ENCODE measurements at regions not wholly inside any gene's neighbourhood (a gene's known extent, or its start where the extent isn't known, plus 50 kb on each side); places are given as distances from the start of the nearest gene placed in this dataset.

DNA sequence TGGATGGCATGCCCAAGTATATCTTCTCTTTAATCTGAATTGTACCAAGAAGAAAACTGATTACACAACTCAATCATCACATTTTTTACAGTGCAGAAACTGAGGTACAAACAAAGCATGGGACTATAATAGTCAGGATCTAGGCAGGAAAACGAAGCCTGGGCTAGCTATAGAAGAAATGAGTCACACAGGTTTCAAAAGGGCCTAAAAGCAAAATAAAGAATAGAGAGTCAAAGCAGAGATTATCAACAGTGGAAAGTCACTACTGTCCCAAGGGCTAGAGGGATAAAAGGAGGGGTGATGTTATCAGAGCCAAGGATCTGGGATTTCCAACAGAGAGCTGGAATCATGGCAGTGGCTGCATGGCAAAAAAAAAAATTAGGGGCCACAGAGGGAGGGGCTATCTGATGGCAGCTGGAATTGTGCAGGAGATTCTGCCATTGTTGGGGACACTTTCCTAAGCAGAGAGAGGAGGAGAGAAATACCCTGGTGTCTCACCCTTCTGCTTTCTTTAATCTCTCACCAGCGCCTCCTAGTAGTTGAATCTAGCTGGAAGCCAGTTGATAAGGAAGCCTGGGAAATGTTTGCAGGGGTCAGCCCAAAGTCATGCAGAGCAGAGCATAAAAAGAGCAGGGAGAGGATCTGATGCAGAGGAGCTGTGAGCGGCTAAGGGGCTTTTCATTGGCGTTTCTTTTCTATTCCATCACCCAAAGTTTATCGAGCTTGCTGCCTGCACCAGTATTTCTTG is 343.2 kb downstream of the ACTL7B start:
- no peak overlapping the region for H3K4me3 Mint-ChIP-seq
- H3K36me3 Mint-ChIP-seq (ENCODE audit: insufficient read depth): no peaks in the 10 kb centered on the region

DNA sequence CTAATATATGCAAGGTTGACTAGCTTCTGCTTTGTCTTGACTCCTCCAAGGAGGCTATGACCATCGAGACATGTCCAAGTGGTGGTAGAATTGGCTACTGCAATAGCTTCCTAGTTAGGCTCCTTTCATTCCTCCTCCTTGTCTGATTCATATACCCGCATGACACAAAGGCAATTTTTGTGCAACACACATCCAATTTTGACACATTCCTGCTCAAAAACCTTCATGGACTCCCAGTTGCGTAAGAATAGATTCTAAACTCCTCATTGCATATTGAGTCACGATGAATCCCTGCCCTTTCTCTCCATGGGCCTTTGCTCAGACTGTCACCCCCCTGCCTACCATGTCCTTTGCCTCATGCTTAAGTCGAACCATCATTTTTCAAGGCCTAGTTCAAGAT is 344.5 kb downstream of the ACTL7B start:
- no peak for ATAC-seq (replicated peaks; ENCODE audit: extremely low read depth, poor library complexity, severe bottlenecking)
- no peaks in the 10 kb centered on the region for H3K27me3 Mint-ChIP-seq
- no peak overlapping the region for H3K27ac Mint-ChIP-seq (ENCODE audit: low read depth)
- no peak for DNase-seq (ENCODE audit: low spot score in 2 of 2)
- H3K36me3 Mint-ChIP-seq (ENCODE audit: insufficient read depth): no peaks in the 10 kb centered on the region
- no peaks in the 10 kb centered on the region for H3K4me1 Mint-ChIP-seq
- H3K4me3 Mint-ChIP-seq: no peak overlapping the region
- H3K9me3 Mint-ChIP-seq: no peaks in the 10 kb centered on the region

More for the DNA sequence above, 343.2 kb downstream of the ACTL7B start:
- H3K27ac Mint-ChIP-seq (ENCODE audit: low read depth): no peak overlapping the region
- DNase-seq (ENCODE audit: low spot score in 2 of 2) (no peak), ATAC-seq (replicated peaks; ENCODE audit: extremely low read depth, poor library complexity, severe bottlenecking) (no peak)
- no peaks in the 10 kb centered on the region for H3K27me3 Mint-ChIP-seq
- H3K4me1 Mint-ChIP-seq: no peaks in the 10 kb centered on the region
- no peaks in the 10 kb centered on the region for H3K9me3 Mint-ChIP-seq

DNA sequence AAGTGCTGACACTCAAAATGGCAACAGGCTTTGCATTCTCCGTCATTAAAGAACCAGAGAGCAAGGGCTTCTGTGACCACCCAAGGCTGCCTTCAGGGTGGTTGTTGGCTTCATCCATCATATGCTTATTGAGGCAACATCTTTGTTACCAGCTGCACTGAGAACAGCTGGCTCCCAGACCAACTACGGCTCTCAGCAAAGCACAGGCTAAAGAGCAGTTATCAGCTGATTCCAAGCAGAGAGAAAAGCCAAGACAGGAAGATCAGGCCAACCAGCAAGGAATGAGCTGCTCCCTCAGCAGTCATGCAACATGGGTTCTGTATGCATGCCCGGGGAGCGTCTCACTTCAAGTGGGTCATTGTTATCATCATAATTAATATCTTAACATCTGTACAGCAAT is 358.9 kb downstream of the ACTL7B start:
- H3K4me3 Mint-ChIP-seq: no peak overlapping the region
- H3K36me3 Mint-ChIP-seq (ENCODE audit: insufficient read depth): no peaks in the 10 kb centered on the region
- ATAC-seq (replicated peaks; ENCODE audit: extremely low read depth, poor library complexity, severe bottlenecking) (no peak), DNase-seq (ENCODE audit: low spot score in 2 of 2) (no peak)
- H3K9me3 Mint-ChIP-seq: peaks cover 19% of the 10 kb centered on the region
- H3K4me1 Mint-ChIP-seq: no peaks in the 10 kb centered on the region
- H3K27me3 Mint-ChIP-seq: no peaks in the 10 kb centered on the region
- H3K27ac Mint-ChIP-seq (ENCODE audit: low read depth): no peak overlapping the region

DNA sequence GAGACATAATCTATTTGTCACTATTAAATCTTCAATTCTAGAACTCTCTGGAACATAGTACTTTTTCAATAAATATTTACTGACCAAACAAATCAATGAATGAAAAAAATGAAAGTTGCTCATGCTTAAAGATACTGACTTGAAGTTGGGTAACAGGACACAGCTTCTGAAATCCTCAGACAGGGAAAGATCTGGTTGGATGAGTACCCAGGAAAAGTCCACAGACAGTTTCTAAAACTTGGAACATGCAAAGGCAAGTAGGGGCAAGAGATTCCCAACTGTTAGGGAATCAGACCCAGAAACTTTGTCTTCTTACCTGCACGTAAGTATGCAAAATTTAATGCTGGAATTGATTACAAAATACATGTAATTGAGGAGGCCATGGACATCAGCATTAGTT is 366.2 kb downstream of the ACTL7B start:
- Mint-ChIP-seq H3K4me3 (no peak overlapping the region), H3K4me1 (no peaks in the 10 kb centered on the region), H3K27ac (ENCODE audit: low read depth) (no peak overlapping the region), H3K27me3 (no peaks in the 10 kb centered on the region), H3K9me3 (peaks cover 19% of the 10 kb centered on the region), H3K36me3 (ENCODE audit: insufficient read depth) (no peaks in the 10 kb centered on the region)
- ATAC-seq (replicated peaks; ENCODE audit: extremely low read depth, poor library complexity, severe bottlenecking): no peak
- no peak for DNase-seq (ENCODE audit: low spot score in 2 of 2)

GRCh38 chr9:108486831-108487230 is 369.0 kb downstream of the ACTL7B start:
- Mint-ChIP-seq H3K27me3 (no peaks in the 10 kb centered on the region), H3K4me3 (no peak overlapping the region), H3K27ac (ENCODE audit: low read depth) (no peak overlapping the region), H3K36me3 (ENCODE audit: insufficient read depth) (no peaks in the 10 kb centered on the region), H3K4me1 (no peaks in the 10 kb centered on the region), H3K9me3 (peaks cover 28% of the 10 kb centered on the region)
- ATAC-seq (replicated peaks; ENCODE audit: extremely low read depth, poor library complexity, severe bottlenecking) (no peak), DNase-seq (ENCODE audit: low spot score in 2 of 2) (no peak)

DNA sequence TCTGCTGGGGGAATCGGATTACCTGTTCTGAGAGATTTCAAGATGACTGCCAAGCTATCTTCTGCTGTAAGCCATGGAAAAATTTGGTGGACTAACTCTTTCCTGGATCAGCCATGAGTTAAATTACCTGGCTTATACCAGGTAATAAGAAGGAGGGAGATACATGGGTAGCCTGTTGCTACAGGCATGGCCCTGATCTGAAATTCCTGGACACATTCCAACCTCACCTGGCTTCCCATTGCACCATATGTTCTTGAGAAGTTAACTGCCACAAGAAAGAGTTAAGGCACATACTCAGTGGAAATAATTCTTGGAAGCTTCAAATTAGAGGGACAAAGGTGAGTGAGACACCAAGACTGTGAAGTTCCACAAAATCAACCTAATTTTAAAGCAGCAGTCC is 371.3 kb downstream of the ACTL7B start:
- H3K27me3 Mint-ChIP-seq: no peaks in the 10 kb centered on the region
- no peak for ATAC-seq (replicated peaks; ENCODE audit: extremely low read depth, poor library complexity, severe bottlenecking)

DNA sequence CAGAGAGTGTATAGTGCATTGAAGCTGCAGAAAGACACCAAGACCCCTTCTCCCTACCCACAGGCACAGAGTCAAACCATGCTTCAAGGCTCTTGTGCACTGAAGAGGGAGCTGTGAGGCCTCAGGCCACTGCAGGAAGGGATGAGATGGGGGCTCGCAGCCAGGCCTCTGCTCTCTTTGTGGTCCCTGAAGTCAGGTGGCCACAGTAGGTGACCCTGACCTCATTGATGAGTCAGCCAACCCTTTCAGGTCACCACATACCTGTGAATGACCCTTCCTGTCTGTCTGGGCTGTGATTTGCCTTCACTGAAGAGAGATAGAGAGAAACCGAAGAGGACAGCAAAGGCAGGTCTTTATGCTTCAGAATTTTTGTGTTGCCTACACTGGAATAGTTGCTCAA is 372.1 kb downstream of the ACTL7B start:
- no peak for DNase-seq (ENCODE audit: low spot score in 2 of 2)
- H3K4me1 Mint-ChIP-seq: no peaks in the 10 kb centered on the region
- no peaks in the 10 kb centered on the region for H3K36me3 Mint-ChIP-seq (ENCODE audit: insufficient read depth)
- no peak for ATAC-seq (replicated peaks; ENCODE audit: extremely low read depth, poor library complexity, severe bottlenecking)
- no peaks in the 10 kb centered on the region for H3K27me3 Mint-ChIP-seq
- no peak overlapping the region for H3K27ac Mint-ChIP-seq (ENCODE audit: low read depth)
- H3K4me3 Mint-ChIP-seq: no peak overlapping the region
- peaks cover 23% of the 10 kb centered on the region for H3K9me3 Mint-ChIP-seq

More for the DNA sequence above, 371.3 kb downstream of the ACTL7B start:
- Mint-ChIP-seq H3K9me3 (peaks cover 26% of the 10 kb centered on the region), H3K4me3 (no peak overlapping the region), H3K27ac (ENCODE audit: low read depth) (no peak overlapping the region), H3K36me3 (ENCODE audit: insufficient read depth) (no peaks in the 10 kb centered on the region), H3K4me1 (no peaks in the 10 kb centered on the region)
- no peak for DNase-seq (ENCODE audit: low spot score in 2 of 2)

- Mint-ChIP-seq H3K27ac (ENCODE audit: low read depth) (no peak overlapping the region), H3K4me3 (no peak overlapping the region), H3K9me3 (peaks cover 13% of the 10 kb centered on the region), H3K4me1 (no peaks in the 10 kb centered on the region), H3K27me3 (no peaks in the 10 kb centered on the region), H3K36me3 (ENCODE audit: insufficient read depth) (no peaks in the 10 kb centered on the region)
- ATAC-seq (replicated peaks; ENCODE audit: extremely low read depth, poor library complexity, severe bottlenecking) (no peak), DNase-seq (ENCODE audit: low spot score in 2 of 2) (no peak)
Measured at GRCh38 chr9:108479989-108480652, 375.7 kb downstream of the ACTL7B start.

- Mint-ChIP-seq H3K27me3 (no peaks in the 10 kb centered on the region), H3K4me3 (no peak overlapping the region), H3K36me3 (ENCODE audit: insufficient read depth) (no peaks in the 10 kb centered on the region), H3K9me3 (peaks cover 13% of the 10 kb centered on the region), H3K27ac (ENCODE audit: low read depth) (no peak overlapping the region), H3K4me1 (no peaks in the 10 kb centered on the region)
- ATAC-seq (replicated peaks; ENCODE audit: extremely low read depth, poor library complexity, severe bottlenecking) (no peak), DNase-seq (ENCODE audit: low spot score in 2 of 2) (no peak)
Measured at GRCh38 chr9:108478431-108479332, 377.1 kb downstream of the ACTL7B start.

DNA sequence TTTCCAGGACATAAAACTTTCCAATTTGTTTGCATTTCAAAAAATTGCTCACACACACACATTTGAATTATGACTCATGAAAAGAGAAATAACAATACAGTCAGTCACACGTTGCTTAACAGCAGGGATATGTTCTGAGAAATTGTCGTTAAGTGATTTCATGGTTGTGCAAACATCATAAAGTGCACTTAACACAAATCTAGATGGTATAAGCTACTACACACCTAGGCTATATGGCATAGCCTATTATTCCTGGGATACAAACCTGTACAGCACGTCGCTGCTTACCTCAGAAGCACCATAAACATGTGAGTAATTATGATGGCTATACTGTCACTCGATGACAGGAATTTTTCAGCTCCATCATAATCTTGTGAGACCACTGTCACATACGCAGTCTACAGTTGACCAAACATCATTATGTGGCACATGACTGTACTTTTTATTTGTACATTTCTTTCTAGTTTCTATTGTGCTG is 378.2 kb downstream of the ACTL7B start:
- H3K36me3 Mint-ChIP-seq (ENCODE audit: insufficient read depth): no peaks in the 10 kb centered on the region
- no peaks in the 10 kb centered on the region for H3K27me3 Mint-ChIP-seq
- H3K9me3 Mint-ChIP-seq: peaks cover 12% of the 10 kb centered on the region
- no peak overlapping the region for H3K27ac Mint-ChIP-seq (ENCODE audit: low read depth)
- H3K4me1 Mint-ChIP-seq: no peaks in the 10 kb centered on the region
- ATAC-seq (replicated peaks; ENCODE audit: extremely low read depth, poor library complexity, severe bottlenecking) (no peak), DNase-seq (ENCODE audit: low spot score in 2 of 2) (no peak)
- no peak overlapping the region for H3K4me3 Mint-ChIP-seq

- no peak overlapping the region for H3K4me3 Mint-ChIP-seq
- DNase-seq (ENCODE audit: low spot score in 2 of 2) (no peak), ATAC-seq (replicated peaks; ENCODE audit: extremely low read depth, poor library complexity, severe bottlenecking) (no peak)
- no peaks in the 10 kb centered on the region for H3K36me3 Mint-ChIP-seq (ENCODE audit: insufficient read depth)
- H3K27me3 Mint-ChIP-seq: no peaks in the 10 kb centered on the region
- no peak overlapping the region for H3K27ac Mint-ChIP-seq (ENCODE audit: low read depth)
- no peaks in the 10 kb centered on the region for H3K4me1 Mint-ChIP-seq
- peaks cover 11% of the 10 kb centered on the region for H3K9me3 Mint-ChIP-seq
Measured at GRCh38 chr9:108476574-108476973, 379.2 kb downstream of the ACTL7B start.

DNA sequence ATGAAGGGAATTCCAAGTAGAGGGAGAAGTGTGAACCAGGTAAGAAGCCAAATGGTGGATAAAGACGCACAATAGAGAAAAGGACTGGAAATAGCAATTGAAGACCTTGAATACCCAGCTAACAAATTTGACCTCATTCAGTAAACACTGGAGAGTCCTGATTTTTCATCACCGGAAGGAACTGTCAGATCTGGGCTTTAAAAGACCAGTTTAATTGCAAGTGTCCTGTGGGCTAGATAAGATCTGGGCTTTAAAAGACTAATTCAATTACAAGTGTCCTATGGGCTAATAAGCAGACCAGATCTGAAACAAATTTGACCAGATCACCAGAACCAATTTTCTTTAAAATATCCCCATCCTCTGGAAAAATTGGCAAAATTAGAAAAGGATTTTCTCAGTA is 380.0 kb downstream of the ACTL7B start:
- Mint-ChIP-seq H3K27me3 (no peaks in the 10 kb centered on the region), H3K4me1 (no peaks in the 10 kb centered on the region), H3K9me3 (peaks cover 11% of the 10 kb centered on the region), H3K27ac (ENCODE audit: low read depth) (no peak overlapping the region), H3K4me3 (no peak overlapping the region), H3K36me3 (ENCODE audit: insufficient read depth) (no peaks in the 10 kb centered on the region)
- no peak for DNase-seq (ENCODE audit: low spot score in 2 of 2)
- no peak for ATAC-seq (replicated peaks; ENCODE audit: extremely low read depth, poor library complexity, severe bottlenecking)

Data from central memory CD8-positive, alpha-beta T cell (primary cell).